ENCODE measurements at regions not wholly inside any gene's neighbourhood (a gene's known extent, or its start where the extent isn't known, plus 50 kb on each side); places are given as distances from the start of the nearest gene placed in this dataset.

DNA sequence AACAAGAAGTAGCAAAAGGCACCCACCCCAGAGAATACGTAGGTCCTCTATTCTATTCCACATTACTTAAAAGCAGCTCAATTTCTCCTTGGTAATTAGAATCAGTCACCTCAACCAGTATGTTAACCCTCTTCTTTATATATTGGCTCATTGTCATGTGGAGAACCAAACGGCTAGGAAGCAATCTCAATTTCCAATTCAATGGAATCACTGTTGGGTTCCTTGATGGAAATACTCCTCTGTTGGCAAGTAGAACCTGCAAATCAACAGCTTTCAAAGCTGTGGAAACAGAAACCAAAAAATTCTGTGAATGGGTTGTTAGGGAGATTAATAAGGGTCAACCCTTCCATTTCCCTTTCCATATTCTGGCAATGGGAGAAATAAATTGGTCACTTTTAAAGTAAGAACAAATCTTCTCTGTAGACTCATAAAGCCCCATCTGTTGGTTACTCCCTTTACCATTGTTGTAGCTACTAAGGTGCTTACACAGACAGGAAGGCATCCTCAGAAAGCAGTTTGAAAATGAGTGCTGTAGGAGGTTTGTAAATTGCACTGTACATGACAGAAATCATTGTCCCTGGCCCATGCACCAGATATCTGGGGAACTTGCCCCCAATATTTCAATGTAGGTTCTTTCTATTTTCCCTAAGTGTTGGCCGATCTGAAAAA lies 138.6 kb upstream of the UFM1 start:
- TF ChIP-seq CTCF (conservative IDR thresholded peaks at IDR 0.05; ENCODE audit: low read length) (no peak), EZH2phosphoT487 (IDR thresholded peaks at IDR 0.05; ENCODE audit: borderline replicate concordance) (no peak)

All from Loucy (cell line).